HG03565 (cell line): ENCODE measurements at regions not wholly inside any gene's neighbourhood (a gene's known extent, or its start where the extent isn't known, plus 50 kb on each side); places are given as distances from the start of the nearest gene placed in this dataset.

Experiments
- ATAC-seq: cut with Tn5 transposase; IDR thresholded peaks from one replicate; pipeline ENCODE4 v1.9.1; 2021; ENCODE audit warnings: mild to moderate bottlenecking, moderate library complexity; ENCODE audit not compliant: unreplicated experiment

GRCh38 chr11:127898422-127899365 lies 688.7 kb downstream of the ETS1 start:
- no peak for ATAC-seq

DNA sequence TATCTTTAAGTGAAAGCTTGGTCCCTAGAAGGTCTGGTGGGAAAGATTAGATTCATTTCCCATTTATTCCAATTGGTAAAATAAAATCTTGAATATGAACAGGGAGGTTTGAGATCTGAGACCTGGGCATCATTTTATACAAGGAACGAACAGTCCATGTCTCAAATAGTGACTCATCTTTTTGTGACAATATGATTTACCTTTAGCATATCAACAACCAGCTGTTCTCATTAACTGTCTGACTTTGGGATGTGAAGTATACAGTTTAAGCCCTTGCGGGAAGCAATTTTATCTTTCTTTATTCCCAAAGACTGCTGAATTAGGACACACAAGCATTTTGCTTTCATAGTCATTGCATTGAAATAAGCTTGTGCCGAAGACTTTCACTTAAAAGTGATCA lies 691.6 kb downstream of the ETS1 start:
- ATAC-seq, result no peak

GRCh38 chr11:127894316-127894715 lies 693.0 kb downstream of the ETS1 start:
- no peak for ATAC-seq

GRCh38 chr11:127890030-127890615 lies 697.2 kb downstream of the ETS1 start:
- no peak for ATAC-seq

GRCh38 chr11:127888386-127888785 lies 699.0 kb downstream of the ETS1 start:
- ATAC-seq, result no peak

GRCh38 chr11:127875131-127875530 lies 712.2 kb downstream of the ETS1 start:
- no peak for ATAC-seq

DNA sequence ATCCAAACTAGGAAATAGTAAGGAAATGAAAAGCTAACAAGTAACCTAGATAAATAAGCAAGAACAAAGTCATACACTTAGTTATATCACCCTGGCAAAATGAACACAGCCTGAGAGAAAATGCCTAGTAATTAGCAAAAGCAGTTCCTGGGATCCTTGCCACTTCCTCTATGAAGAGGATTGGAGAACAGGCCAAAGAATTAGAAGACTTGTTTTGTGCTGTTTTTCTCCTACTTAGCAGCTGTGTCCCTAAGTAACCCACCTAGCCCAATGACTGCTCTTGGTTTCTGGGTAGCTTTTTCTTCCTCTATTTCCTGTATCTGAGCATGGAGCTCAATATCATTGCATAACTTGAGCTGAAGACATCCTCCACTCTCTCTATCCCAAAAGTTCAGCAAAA lies 713.9 kb downstream of the ETS1 start:
- no peak for ATAC-seq

DNA sequence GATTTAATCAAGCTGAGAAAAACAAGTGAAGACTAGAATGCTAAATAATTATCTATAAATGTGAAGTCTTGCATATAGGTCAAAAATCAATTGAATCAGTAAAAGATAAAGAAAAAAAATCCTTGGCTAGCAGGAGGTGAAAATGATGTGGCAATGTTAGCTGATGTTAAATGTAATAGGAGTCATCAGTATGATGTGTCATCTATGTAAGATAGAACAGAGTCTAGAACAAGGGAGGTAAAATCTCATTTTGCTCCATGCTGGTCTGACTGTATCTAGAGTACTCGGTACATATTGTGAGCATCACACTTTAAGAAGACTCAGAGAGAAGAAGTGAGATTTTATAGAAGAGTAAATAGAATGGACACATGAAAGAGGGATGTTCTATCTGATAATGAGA lies 721.2 kb downstream of the ETS1 start:
- no peak for ATAC-seq

DNA sequence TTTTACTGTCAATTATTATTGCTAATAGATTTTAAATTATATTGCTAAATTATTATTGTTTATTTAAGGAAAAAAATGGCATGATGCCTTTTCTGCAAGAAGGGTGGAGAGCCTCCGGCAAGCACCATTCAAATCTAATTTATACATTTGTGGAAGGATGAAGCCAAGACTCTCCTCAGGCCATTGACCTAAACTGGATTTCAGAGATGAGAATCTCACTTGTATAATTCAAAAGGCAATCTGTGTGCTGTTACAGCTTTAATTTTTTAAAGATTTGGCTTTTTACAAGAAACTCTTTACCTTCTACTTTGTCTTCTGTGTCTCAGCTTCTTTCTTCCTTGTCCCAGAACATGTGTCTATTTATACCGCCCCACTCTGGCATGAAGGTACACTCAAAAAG lies 722.5 kb downstream of the ETS1 start:
- ATAC-seq, result no peak

DNA sequence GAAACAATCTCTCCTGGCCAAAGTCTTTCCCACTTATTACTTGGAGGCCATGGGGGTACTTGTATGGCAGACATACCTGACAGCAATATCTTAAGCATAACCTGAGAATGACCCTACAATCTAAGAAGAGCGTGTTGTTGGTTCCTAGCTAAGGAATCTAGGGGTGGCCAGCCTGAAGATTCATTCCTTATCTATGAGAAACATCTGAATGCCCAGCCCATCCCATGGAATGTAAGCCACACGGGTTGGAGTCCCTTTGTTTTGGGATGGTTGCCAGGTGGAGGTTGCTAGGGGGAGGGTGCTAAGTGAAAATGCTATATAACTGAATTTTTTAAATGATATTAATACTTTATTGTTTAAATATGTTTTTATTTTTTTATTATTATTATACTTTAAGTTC lies 725.0 kb downstream of the ETS1 start:
- ATAC-seq, result no peak

GRCh38 chr11:127859941-127860354 lies 727.4 kb downstream of the ETS1 start:
- ATAC-seq, result no peak

DNA sequence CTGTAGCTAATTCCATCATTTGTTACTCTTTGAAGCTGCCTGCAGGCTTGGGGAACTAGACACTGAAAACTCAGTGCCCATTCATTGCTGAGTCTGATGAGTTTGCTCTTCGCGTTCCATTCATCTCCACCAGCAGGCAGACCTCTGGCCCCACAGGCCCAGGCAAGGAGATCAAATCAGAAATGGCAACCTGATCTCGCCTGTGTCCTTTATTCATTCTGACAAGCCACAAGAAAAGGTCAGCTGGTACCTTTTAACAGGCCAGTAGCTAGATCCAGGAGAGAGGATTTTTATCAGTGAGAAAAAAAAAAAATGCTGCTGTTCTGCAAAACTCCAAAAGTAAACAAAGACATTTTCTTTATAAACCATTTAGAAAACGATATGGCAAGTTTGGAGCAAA lies 742.5 kb downstream of the ETS1 start:
- ATAC-seq, result no peak

DNA sequence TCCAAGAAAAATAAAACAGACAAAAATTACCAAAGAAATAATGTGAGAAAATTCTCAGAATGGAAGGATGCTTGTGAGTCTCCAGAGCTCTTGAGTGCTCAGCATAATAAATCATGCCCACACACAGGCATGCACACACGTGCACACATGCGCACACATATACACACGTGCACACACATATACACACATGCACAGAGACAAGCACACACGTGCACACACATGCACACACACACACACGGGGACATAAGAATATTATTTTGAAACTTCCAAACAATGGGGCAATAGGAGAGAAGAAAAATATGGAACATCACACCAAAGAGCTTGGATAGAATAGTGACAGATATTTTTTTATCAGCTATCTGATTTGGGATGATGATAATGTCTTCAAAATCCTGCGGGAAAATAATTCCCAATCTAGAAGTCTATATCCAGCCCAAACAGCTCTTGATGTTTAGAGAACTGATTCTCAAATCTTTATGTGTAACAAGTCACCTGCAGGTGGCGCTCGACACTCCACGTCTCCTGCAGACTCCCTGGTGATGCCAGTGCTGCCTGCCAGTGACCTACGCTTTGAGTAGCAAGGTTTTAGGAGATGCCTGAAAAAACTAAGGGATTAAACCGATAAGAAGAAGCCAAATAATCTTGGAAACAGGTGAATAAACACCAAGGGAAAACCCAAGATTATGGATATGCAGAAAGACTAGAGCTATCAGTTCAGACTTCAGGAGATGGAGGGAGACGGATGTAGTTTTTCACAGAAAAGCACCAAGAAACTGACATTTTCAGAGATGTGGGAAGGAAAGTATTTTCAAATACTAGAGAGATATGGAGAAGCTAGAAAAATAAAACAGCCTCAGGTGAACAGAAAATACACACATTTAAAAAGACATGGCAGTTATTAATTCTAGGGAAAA lies 743.6 kb downstream of the ETS1 start:
- ATAC-seq, result peak; percentile 73

DNA sequence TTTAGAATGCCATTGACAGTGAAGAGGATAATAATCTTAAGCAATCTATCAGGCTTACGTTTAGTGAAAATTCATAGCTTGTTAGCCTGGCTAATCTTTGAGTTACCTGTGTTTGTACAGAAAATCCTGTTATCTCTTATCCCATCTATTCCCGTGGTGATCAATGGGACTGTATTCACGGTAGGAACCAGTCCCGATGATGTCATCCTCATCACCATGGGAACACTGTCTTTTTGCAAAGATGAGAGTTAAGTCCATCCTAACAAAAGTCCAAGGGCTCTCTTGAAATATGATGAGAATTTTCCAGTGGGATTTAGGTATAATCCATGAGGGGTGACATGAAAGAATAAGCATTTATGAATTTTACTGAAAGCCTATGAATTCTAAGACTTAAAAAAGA lies 762.2 kb downstream of the ETS1 start:
- no peak for ATAC-seq

DNA sequence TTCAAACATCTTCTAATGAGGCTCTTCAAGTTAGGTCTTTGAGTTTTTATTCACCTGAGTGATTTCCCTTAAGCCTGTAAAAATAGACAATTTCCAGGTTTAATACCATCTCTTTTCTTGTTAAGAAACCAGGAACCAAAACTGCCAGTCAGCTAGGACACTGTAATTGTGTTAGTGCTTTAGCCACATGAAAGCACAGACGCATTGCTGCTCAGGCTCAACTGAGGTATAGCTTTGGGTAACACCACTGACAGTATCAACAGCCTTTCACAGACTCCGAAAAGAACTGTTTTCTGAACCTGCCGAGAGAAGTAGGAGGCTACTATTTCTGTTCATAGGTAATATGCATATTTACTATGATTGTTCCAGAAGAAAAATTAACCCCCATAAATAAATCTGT lies 768.7 kb downstream of the ETS1 start:
- no peak for ATAC-seq

GRCh38 chr11:127816962-127817361 lies 770.4 kb downstream of the ETS1 start:
- ATAC-seq, result no peak

DNA sequence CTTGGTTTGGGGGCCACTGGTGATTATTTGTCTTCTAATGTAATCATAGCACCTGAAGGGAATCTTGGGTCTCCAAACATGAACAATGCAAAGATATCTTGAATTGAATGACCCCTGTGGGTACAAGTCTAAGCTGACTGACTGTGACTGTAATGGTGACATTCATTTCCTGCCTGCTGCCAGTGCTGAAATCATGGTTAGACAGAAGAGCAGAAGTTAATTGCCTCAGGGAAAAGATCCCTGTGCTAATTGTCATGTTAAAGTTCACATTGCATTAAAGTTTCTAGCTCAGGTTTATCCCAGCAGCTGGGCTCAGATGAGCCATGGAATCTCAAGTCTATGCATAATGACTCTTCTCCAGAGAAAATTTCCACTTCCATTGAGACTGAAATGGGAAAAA lies 772.0 kb downstream of the ETS1 start:
- no peak for ATAC-seq

DNA sequence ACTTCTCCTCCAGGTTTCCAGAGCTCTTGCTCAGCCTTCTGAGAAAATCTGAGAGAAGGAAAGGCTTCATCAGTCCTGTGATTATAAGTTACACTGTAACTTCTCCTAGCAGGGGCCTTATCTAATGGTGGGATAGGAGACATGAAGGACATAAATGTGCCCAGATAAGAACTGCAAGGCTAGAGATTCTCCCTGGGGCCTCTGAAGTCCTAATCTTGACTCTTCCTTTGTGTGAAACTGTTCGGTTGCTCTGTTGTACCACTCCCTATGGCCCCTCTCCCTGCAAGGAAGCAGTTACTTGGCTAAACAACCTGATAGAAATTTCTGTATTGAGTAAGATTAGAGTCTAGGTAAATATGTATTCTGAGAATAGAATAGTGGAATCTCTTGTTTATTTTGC lies 780.9 kb downstream of the ETS1 start:
- ATAC-seq, result no peak

GRCh38 chr11:127805771-127806170 lies 781.6 kb downstream of the ETS1 start:
- ATAC-seq, result no peak

DNA sequence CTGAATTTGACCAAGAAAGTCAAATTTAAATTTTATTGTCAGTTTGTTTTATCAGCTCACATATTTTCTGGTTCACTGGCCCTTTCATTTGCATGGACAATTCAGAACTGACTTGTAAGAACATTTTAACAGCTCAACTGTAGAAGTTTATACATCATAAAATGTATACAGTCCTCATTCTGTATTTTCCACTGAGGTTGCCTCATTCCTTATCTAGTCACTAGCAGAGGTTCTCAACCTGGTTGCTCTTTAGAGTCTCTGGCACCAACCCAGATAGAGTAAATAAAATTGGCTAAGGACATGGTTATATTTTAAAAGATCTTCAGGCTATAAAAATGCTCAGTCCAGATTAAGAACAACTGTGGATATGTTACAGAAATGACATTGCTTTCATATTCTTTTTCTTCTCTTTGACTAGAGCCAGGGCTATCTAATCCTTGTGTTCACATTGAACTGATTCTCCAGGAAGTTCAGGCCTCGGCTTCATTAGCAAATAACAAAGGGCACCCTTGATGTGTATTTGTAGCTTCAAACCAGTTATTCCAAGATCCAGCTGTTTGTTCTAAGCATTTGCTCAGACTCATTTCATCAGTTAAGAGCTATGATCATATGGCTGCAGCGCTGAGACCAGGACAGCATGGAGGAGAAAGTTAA lies 782.5 kb downstream of the ETS1 start:
- no peak for ATAC-seq

- no peak for ATAC-seq
Measured at GRCh38 chr11:127803755-127804154, 783.6 kb downstream of the ETS1 start.
